ENCODE measurements at regions not wholly inside any gene's neighbourhood (a gene's known extent, or its start where the extent isn't known, plus 50 kb on each side); places are given as distances from the start of the nearest gene placed in this dataset.
"Not testable (repeated sequence)": the region's sequence is repeated elsewhere in the genome, so short reads cannot be mapped to it uniquely, and the experiment has no call there.

GRCh38 chr20:54914995-54915394, 439.6 kb downstream of the DOK5 start:
- H3K27me3 ChIP-seq, result no peaks in the 10 kb centered on the region
- no peak overlapping the region for H3K4me3 ChIP-seq
- no peaks in the 10 kb centered on the region for H3K9me2 ChIP-seq (replicated peaks; ENCODE audit: insufficient read depth)
- no peaks in the 10 kb centered on the region for H3K36me3 ChIP-seq (replicated peaks; ENCODE audit: insufficient read depth, low read depth)
- 68% methylated on average over 1 of the region's 1 CpG for WGBS (ENCODE audit: low lambda C conversion rate, missing lambda C conversion rate)
- H2AFZ ChIP-seq, result no peak overlapping the region
- no peaks in the 10 kb centered on the region for H3K9me3 ChIP-seq (ENCODE audit: low read depth)
- no peaks in the 10 kb centered on the region for H3K4me1 ChIP-seq (ENCODE audit: insufficient read depth)
- DNase-seq (ENCODE audit: low spot score), result no peak
- TF ChIP-seq EZH2 (IDR thresholded peaks at IDR 0.05; ENCODE audit: borderline replicate concordance), result no peak
- TF ChIP-seq EZH2phosphoT487 (IDR thresholded peaks at IDR 0.05; ENCODE audit: low read depth, severe bottlenecking, unreplicated experiment), result no peak
- TF ChIP-seq CTCF (IDR thresholded peaks at IDR 0.05; ENCODE audit: poor library complexity), result no peak
- no peaks in the 10 kb centered on the region for H4K20me1 ChIP-seq (ENCODE audit: insufficient read depth, poor library complexity, severe bottlenecking)
- H3K27ac ChIP-seq, result no peak overlapping the region
- H3K79me2 ChIP-seq, result no peaks in the 10 kb centered on the region
- H3K4me2 ChIP-seq, result no peak overlapping the region

- 91% methylated on average over 2 of the region's 2 CpGs for WGBS (ENCODE audit: low lambda C conversion rate, missing lambda C conversion rate)
- H3K27me3 ChIP-seq, result no peaks in the 10 kb centered on the region
- no peaks in the 10 kb centered on the region for H3K79me2 ChIP-seq
- H3K27ac ChIP-seq, result no peak overlapping the region
- no peaks in the 10 kb centered on the region for H3K9me2 ChIP-seq (replicated peaks; ENCODE audit: insufficient read depth)
- no peak for DNase-seq (ENCODE audit: low spot score)
- no peak overlapping the region for H3K4me2 ChIP-seq
- no peaks in the 10 kb centered on the region for H3K4me1 ChIP-seq (ENCODE audit: insufficient read depth)
- no peaks in the 10 kb centered on the region for H3K9me3 ChIP-seq (ENCODE audit: low read depth)
- no peaks in the 10 kb centered on the region for H3K36me3 ChIP-seq (replicated peaks; ENCODE audit: insufficient read depth, low read depth)
- TF ChIP-seq EZH2phosphoT487 (IDR thresholded peaks at IDR 0.05; ENCODE audit: low read depth, severe bottlenecking, unreplicated experiment), result no peak
- TF ChIP-seq CTCF (IDR thresholded peaks at IDR 0.05; ENCODE audit: poor library complexity), result no peak
- TF ChIP-seq EZH2 (IDR thresholded peaks at IDR 0.05; ENCODE audit: borderline replicate concordance), result no peak
- H3K4me3 ChIP-seq, result no peak overlapping the region
- no peak overlapping the region for H2AFZ ChIP-seq
- no peaks in the 10 kb centered on the region for H4K20me1 ChIP-seq (ENCODE audit: insufficient read depth, poor library complexity, severe bottlenecking)
These were observed 434.3 kb downstream of the DOK5 start for GRCh38 chr20:54909702-54910101.

DNA sequence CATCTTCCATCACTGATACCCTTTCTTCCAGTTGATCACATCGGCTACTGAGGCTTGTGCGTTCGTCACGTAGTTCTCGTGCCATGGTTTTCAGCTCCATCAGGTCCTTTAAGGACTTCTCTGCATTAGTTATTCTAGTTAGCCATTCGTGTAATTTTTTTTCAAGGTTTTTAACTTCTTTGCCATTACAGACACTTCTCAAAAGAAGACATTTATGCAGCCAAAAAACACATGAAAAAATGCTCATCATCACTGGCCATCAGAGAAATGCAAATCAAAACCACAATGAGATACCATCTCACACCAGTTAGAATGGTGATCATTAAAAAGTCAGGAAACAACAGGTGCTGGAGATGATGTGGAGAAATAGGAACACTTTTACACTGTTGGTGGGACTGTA, 430.7 kb downstream of the DOK5 start:
- not testable (repeated sequence) for H4K20me1 ChIP-seq (ENCODE audit: insufficient read depth, poor library complexity, severe bottlenecking); H3K27ac ChIP-seq; H3K9me2 ChIP-seq (replicated peaks; ENCODE audit: insufficient read depth); H3K4me1 ChIP-seq (ENCODE audit: insufficient read depth); H3K79me2 ChIP-seq; DNase-seq (ENCODE audit: low spot score); H2AFZ ChIP-seq; H3K4me2 ChIP-seq; H3K4me3 ChIP-seq; H3K27me3 ChIP-seq; H3K9me3 ChIP-seq (ENCODE audit: low read depth); H3K36me3 ChIP-seq (replicated peaks; ENCODE audit: insufficient read depth, low read depth)
- WGBS (ENCODE audit: low lambda C conversion rate, missing lambda C conversion rate), result 95% methylated on average over 6 of the region's 6 CpGs

GRCh38 chr20:54897787-54898186, 422.4 kb downstream of the DOK5 start:
- H4K20me1 ChIP-seq (ENCODE audit: insufficient read depth, poor library complexity, severe bottlenecking), result no peaks in the 10 kb centered on the region
- H3K4me2 ChIP-seq, result no peak overlapping the region
- H3K4me1 ChIP-seq (ENCODE audit: insufficient read depth), result no peaks in the 10 kb centered on the region
- H3K27me3 ChIP-seq, result no peaks in the 10 kb centered on the region
- H3K4me3 ChIP-seq, result no peak overlapping the region
- no peaks in the 10 kb centered on the region for H3K9me3 ChIP-seq (ENCODE audit: low read depth)
- no peak overlapping the region for H2AFZ ChIP-seq
- H3K36me3 ChIP-seq (replicated peaks; ENCODE audit: insufficient read depth, low read depth), result no peaks in the 10 kb centered on the region
- H3K79me2 ChIP-seq, result no peaks in the 10 kb centered on the region
- 89% methylated on average over 6 of the region's 6 CpGs for WGBS (ENCODE audit: low lambda C conversion rate, missing lambda C conversion rate)
- H3K9me2 ChIP-seq (replicated peaks; ENCODE audit: insufficient read depth), result no peaks in the 10 kb centered on the region
- DNase-seq (ENCODE audit: low spot score), result no peak
- no peak overlapping the region for H3K27ac ChIP-seq
- TF ChIP-seq EZH2 (IDR thresholded peaks at IDR 0.05; ENCODE audit: borderline replicate concordance) (no peak), CTCF (IDR thresholded peaks at IDR 0.05; ENCODE audit: poor library complexity) (no peak), EZH2phosphoT487 (IDR thresholded peaks at IDR 0.05; ENCODE audit: low read depth, severe bottlenecking, unreplicated experiment) (no peak)
